ENCODE measurements at regions not wholly inside any gene's neighbourhood (a gene's known extent, or its start where the extent isn't known, plus 50 kb on each side); places are given as distances from the start of the nearest gene placed in this dataset.

GRCh38 chr5:84565866-84566265 lies 181.2 kb upstream of the EDIL3 start:
- ChIA-PET CTCF (no interaction called here), POLR2A (no interaction called here)
- Mint-ChIP-seq H3K4me3 (no peak overlapping the region), H3K36me3 (no peaks in the 10 kb centered on the region), H3K9me3 (peaks cover 5% of the 10 kb centered on the region), H3K27ac (no peak overlapping the region), H3K27me3 (no peaks in the 10 kb centered on the region), H3K4me1 (ENCODE audit: low read depth) (no peaks in the 10 kb centered on the region)
- intact Hi-C loops (cut with micrococcal nuclease), result no loop called here
- no peak for DNase-seq

GRCh38 chr5:84564321-84565075 lies 179.8 kb upstream of the EDIL3 start:
- intact Hi-C loops (cut with micrococcal nuclease), result no loop called here
- Mint-ChIP-seq H3K9me3 (peaks cover 6% of the 10 kb centered on the region), H3K4me3 (no peak overlapping the region), H3K4me1 (ENCODE audit: low read depth) (no peaks in the 10 kb centered on the region), H3K27ac (no peak overlapping the region), H3K36me3 (no peaks in the 10 kb centered on the region), H3K27me3 (no peaks in the 10 kb centered on the region)
- ChIA-PET POLR2A (no interaction called here), CTCF (no interaction called here)
- DNase-seq, result no peak

GRCh38 chr5:84550222-84550621 lies 165.5 kb upstream of the EDIL3 start:
- H3K4me1 Mint-ChIP-seq (ENCODE audit: low read depth), result no peaks in the 10 kb centered on the region
- no peaks in the 10 kb centered on the region for H3K27me3 Mint-ChIP-seq
- intact Hi-C loops (cut with micrococcal nuclease), result no loop called here
- no peak overlapping the region for H3K27ac Mint-ChIP-seq
- H3K4me3 Mint-ChIP-seq, result no peak overlapping the region
- POLR2A ChIA-PET, result no interaction called here
- CTCF ChIA-PET, result no interaction called here
- no peak for DNase-seq
- H3K36me3 Mint-ChIP-seq, result no peaks in the 10 kb centered on the region
- peaks cover 7% of the 10 kb centered on the region for H3K9me3 Mint-ChIP-seq

- Mint-ChIP-seq H3K27me3 (no peaks in the 10 kb centered on the region), H3K27ac (no peak overlapping the region), H3K36me3 (no peaks in the 10 kb centered on the region), H3K4me3 (no peak overlapping the region), H3K4me1 (ENCODE audit: low read depth) (no peaks in the 10 kb centered on the region), H3K9me3 (peaks cover 4% of the 10 kb centered on the region)
- POLR2A ChIA-PET, result no interaction called here
- CTCF ChIA-PET, result no interaction called here
- no peak for DNase-seq
- intact Hi-C loops (cut with micrococcal nuclease), result no loop called here
Observed at GRCh38 chr5:84549054-84549453, 164.4 kb upstream of the EDIL3 start.

GRCh38 chr5:84546686-84547085 lies 162.0 kb upstream of the EDIL3 start:
- no peaks in the 10 kb centered on the region for H3K27me3 Mint-ChIP-seq
- ChIA-PET POLR2A (no interaction called here), CTCF (interaction anchor here (1.1 kb wide), 1 partner anchor 9 kb away, joined by 4 read pairs; no protein-coding TSS in a partner anchor)
- no peak overlapping the region for H3K4me3 Mint-ChIP-seq
- H3K27ac Mint-ChIP-seq, result no peak overlapping the region
- H3K36me3 Mint-ChIP-seq, result no peaks in the 10 kb centered on the region
- peaks cover 14% of the 10 kb centered on the region for H3K9me3 Mint-ChIP-seq
- no peak for DNase-seq
- no peaks in the 10 kb centered on the region for H3K4me1 Mint-ChIP-seq (ENCODE audit: low read depth)
- intact Hi-C loops (cut with micrococcal nuclease), result no loop called here

- no peak for DNase-seq
- Mint-ChIP-seq H3K27me3 (no peaks in the 10 kb centered on the region), H3K4me3 (no peak overlapping the region)
Observed at GRCh38 chr5:84536797-84537196, 152.1 kb upstream of the EDIL3 start.

GRCh38 chr5:84535281-84535680 lies 150.6 kb upstream of the EDIL3 start:
- Mint-ChIP-seq H3K4me1 (ENCODE audit: low read depth) (no peaks in the 10 kb centered on the region), H3K27me3 (no peaks in the 10 kb centered on the region), H3K9me3 (peaks cover 7% of the 10 kb centered on the region), H3K36me3 (no peaks in the 10 kb centered on the region), H3K27ac (no peak overlapping the region), H3K4me3 (no peak overlapping the region)
- no peak for DNase-seq
- POLR2A ChIA-PET, result no interaction called here
- CTCF ChIA-PET, result no interaction called here
- intact Hi-C loops (cut with micrococcal nuclease), result no loop called here

More at GRCh38 chr5:84536797-84537196, 152.1 kb upstream of the EDIL3 start:
- intact Hi-C loops (cut with micrococcal nuclease), result no loop called here
- ChIA-PET CTCF (no interaction called here), POLR2A (no interaction called here)
- Mint-ChIP-seq H3K4me1 (ENCODE audit: low read depth) (no peaks in the 10 kb centered on the region), H3K36me3 (no peaks in the 10 kb centered on the region), H3K27ac (no peak overlapping the region), H3K9me3 (peaks cover 19% of the 10 kb centered on the region)

- no peak overlapping the region for H3K27ac Mint-ChIP-seq
- no peaks in the 10 kb centered on the region for H3K27me3 Mint-ChIP-seq
- no peak for DNase-seq
- peaks cover 3% of the 10 kb centered on the region for H3K9me3 Mint-ChIP-seq
- no peaks in the 10 kb centered on the region for H3K4me1 Mint-ChIP-seq (ENCODE audit: low read depth)
- intact Hi-C loops (cut with micrococcal nuclease), result no loop called here
- ChIA-PET POLR2A (no interaction called here), CTCF (no interaction called here)
- H3K36me3 Mint-ChIP-seq, result no peaks in the 10 kb centered on the region
- no peak overlapping the region for H3K4me3 Mint-ChIP-seq
Observed at GRCh38 chr5:84524491-84524890, 139.8 kb upstream of the EDIL3 start.

- H3K27me3 Mint-ChIP-seq, result no peaks in the 10 kb centered on the region
- H3K27ac Mint-ChIP-seq, result no peak overlapping the region
- no peak overlapping the region for H3K4me3 Mint-ChIP-seq
- POLR2A ChIA-PET, result no interaction called here
- no peaks in the 10 kb centered on the region for H3K4me1 Mint-ChIP-seq (ENCODE audit: low read depth)
- H3K9me3 Mint-ChIP-seq, result peaks cover 3% of the 10 kb centered on the region
- intact Hi-C loops (cut with micrococcal nuclease), result no loop called here
- CTCF ChIA-PET, result no interaction called here
- no peaks in the 10 kb centered on the region for H3K36me3 Mint-ChIP-seq
- no peak for DNase-seq
Observed at GRCh38 chr5:84518862-84519261, 134.2 kb upstream of the EDIL3 start.

GRCh38 chr5:84518370-84518769 lies 133.7 kb upstream of the EDIL3 start:
- ChIA-PET CTCF (no interaction called here), POLR2A (no interaction called here)
- H3K27ac Mint-ChIP-seq, result no peak overlapping the region
- H3K27me3 Mint-ChIP-seq, result no peaks in the 10 kb centered on the region
- no peak overlapping the region for H3K4me3 Mint-ChIP-seq
- no peaks in the 10 kb centered on the region for H3K36me3 Mint-ChIP-seq
- peaks cover 6% of the 10 kb centered on the region for H3K9me3 Mint-ChIP-seq
- H3K4me1 Mint-ChIP-seq (ENCODE audit: low read depth), result no peaks in the 10 kb centered on the region
- DNase-seq, result no peak
- intact Hi-C loops (cut with micrococcal nuclease), result no loop called here

- H3K27me3 Mint-ChIP-seq, result no peaks in the 10 kb centered on the region
- intact Hi-C loops (cut with micrococcal nuclease), result no loop called here
- no peak for DNase-seq
- no peaks in the 10 kb centered on the region for H3K36me3 Mint-ChIP-seq
- H3K4me1 Mint-ChIP-seq (ENCODE audit: low read depth), result no peaks in the 10 kb centered on the region
- no peak overlapping the region for H3K27ac Mint-ChIP-seq
- H3K4me3 Mint-ChIP-seq, result no peak overlapping the region
- ChIA-PET CTCF (no interaction called here), POLR2A (no interaction called here)
- H3K9me3 Mint-ChIP-seq, result peaks cover 2% of the 10 kb centered on the region
Observed at GRCh38 chr5:84506625-84507024, 121.9 kb upstream of the EDIL3 start.

GRCh38 chr5:84494453-84494852 lies 109.8 kb upstream of the EDIL3 start:
- Mint-ChIP-seq H3K27ac (no peak overlapping the region), H3K27me3 (no peaks in the 10 kb centered on the region), H3K9me3 (no peaks in the 10 kb centered on the region), H3K36me3 (no peaks in the 10 kb centered on the region), H3K4me1 (ENCODE audit: low read depth) (no peaks in the 10 kb centered on the region), H3K4me3 (no peak overlapping the region)
- CTCF ChIA-PET, result no interaction called here
- no peak for DNase-seq
- POLR2A ChIA-PET, result no interaction called here
- intact Hi-C loops (cut with micrococcal nuclease), result no loop called here

- Mint-ChIP-seq H3K36me3 (no peaks in the 10 kb centered on the region), H3K9me3 (no peaks in the 10 kb centered on the region), H3K27me3 (no peaks in the 10 kb centered on the region), H3K4me1 (ENCODE audit: low read depth) (no peaks in the 10 kb centered on the region), H3K27ac (no peak overlapping the region), H3K4me3 (no peak overlapping the region)
- CTCF ChIA-PET, result no interaction called here
- no peak for DNase-seq
- POLR2A ChIA-PET, result no interaction called here
- intact Hi-C loops (cut with micrococcal nuclease), result no loop called here
Observed at GRCh38 chr5:84487963-84488362, 103.3 kb upstream of the EDIL3 start.

All from activated CD4-positive, alpha-beta memory T cell treated with anti-CD3 and anti-CD28 coated beads for 36 hours (primary cell).